ENCODE measurements at regions not wholly inside any gene's neighbourhood (a gene's known extent, or its start where the extent isn't known, plus 50 kb on each side); places are given as distances from the start of the nearest gene placed in this dataset.
"Not testable (repeated sequence)": the region's sequence is repeated elsewhere in the genome, so short reads cannot be mapped to it uniquely, and the experiment has no call there.

- DNase-seq: peak; percentile 20
Measured at GRCh38 chr5:56685503-56686217, 129.7 kb upstream of the MAP3K1 start.

GRCh38 chr5:56684159-56684558 lies 131.2 kb upstream of the MAP3K1 start:
- DNase-seq: no peak

GRCh38 chr5:56683733-56684132 lies 131.6 kb upstream of the MAP3K1 start:
- DNase-seq: no peak

GRCh38 chr5:56683281-56683680 lies 132.1 kb upstream of the MAP3K1 start:
- DNase-seq: no peak

GRCh38 chr5:56681346-56681745 lies 134.0 kb upstream of the MAP3K1 start:
- peak; percentile 78 for DNase-seq

GRCh38 chr5:56680731-56681130 lies 134.6 kb upstream of the MAP3K1 start:
- no peak for DNase-seq

GRCh38 chr5:56677690-56678305 lies 137.6 kb upstream of the MAP3K1 start:
- no peak for DNase-seq

- DNase-seq: no peak
Measured at GRCh38 chr5:56676091-56676768, 139.1 kb upstream of the MAP3K1 start.

GRCh38 chr5:56674441-56674840 lies 140.9 kb upstream of the MAP3K1 start:
- DNase-seq: no peak

GRCh38 chr5:56673171-56673570 lies 142.2 kb upstream of the MAP3K1 start:
- DNase-seq: peak; percentile 21

GRCh38 chr5:56671571-56671970 lies 143.8 kb upstream of the MAP3K1 start:
- DNase-seq: no peak

GRCh38 chr5:56670916-56671315 lies 144.4 kb upstream of the MAP3K1 start:
- DNase-seq: no peak

- DNase-seq: peak; percentile 53
Measured at GRCh38 chr5:56669534-56670483, 145.5 kb upstream of the MAP3K1 start.

GRCh38 chr5:56668996-56669395 lies 146.4 kb upstream of the MAP3K1 start:
- no peak for DNase-seq

- DNase-seq: no peak
Measured at GRCh38 chr5:56667692-56668091, 147.7 kb upstream of the MAP3K1 start.

GRCh38 chr5:56666901-56667300 lies 148.4 kb upstream of the MAP3K1 start:
- DNase-seq: no peak

- DNase-seq: not testable (repeated sequence)
Measured at GRCh38 chr5:56665117-56665516, 150.2 kb upstream of the MAP3K1 start.

GRCh38 chr5:56664025-56664424 lies 151.3 kb upstream of the MAP3K1 start:
- DNase-seq: no peak

GRCh38 chr5:56663523-56663922 lies 151.8 kb upstream of the MAP3K1 start:
- no peak for DNase-seq

GRCh38 chr5:56662893-56663292 lies 152.5 kb upstream of the MAP3K1 start:
- DNase-seq: no peak

- no peak for DNase-seq
Measured at GRCh38 chr5:56659971-56660370, 155.4 kb upstream of the MAP3K1 start.

GRCh38 chr5:56658972-56659371 lies 156.4 kb upstream of the MAP3K1 start:
- no peak for DNase-seq
